MM.1S (cell line): ENCODE measurements at regions not wholly inside any gene's neighbourhood (a gene's known extent, or its start where the extent isn't known, plus 50 kb on each side); places are given as distances from the start of the nearest gene placed in this dataset.

ENCODE experiments used
- CTCF ChIP-seq: fragments of 300-600 bp; sonication (generic); IDR thresholded peaks from 2 replicates; pipeline ENCODE4 v1.5.1; 2016; ENCODE audit warnings: antibody characterized with exemption, low read length, mixed read lengths
- EZH2 ChIP-seq: fragments of 300-600 bp; sonication (generic); optimal IDR thresholded peaks from 2 replicates; pipeline ENCODE3; 2017; ENCODE audit warnings: low read depth, mild to moderate bottlenecking, antibody characterized with exemption, low read length, mixed read lengths
- EZH2phosphoT487 ChIP-seq: fragments of 300-600 bp; sonication (generic); IDR thresholded peaks from 2 replicates; pipeline ENCODE4 v1.6.1; 2018; ENCODE audit warnings: antibody characterized with exemption, low read length

DNA sequence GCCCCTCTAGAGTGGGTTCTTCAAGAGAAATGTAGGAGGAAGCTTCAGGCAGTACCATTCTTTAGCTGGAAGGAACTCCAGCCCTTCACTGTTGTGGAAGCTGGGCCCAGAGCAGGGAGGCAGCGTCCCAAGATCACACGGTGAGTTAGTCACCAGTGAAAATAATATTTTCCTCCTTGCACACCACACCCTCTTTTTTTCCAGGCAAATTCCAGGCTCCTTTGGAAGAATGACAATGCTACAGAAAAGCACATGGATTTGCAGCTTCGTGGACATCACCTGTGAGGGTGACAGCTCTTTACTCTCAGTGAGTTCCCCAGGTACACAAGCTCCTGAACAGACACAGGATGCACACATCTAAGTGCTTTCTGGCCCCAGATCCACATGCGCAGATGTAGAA lies 157.1 kb downstream of the COL6A3 start:
- TF ChIP-seq CTCF (no peak), EZH2 (no peak), EZH2phosphoT487 (no peak)
